GM12874 (cell line): ENCODE measurements at regions not wholly inside any gene's neighbourhood (a gene's known extent, or its start where the extent isn't known, plus 50 kb on each side); places are given as distances from the start of the nearest gene placed in this dataset.
A peak's percentile ranks its signal among the peaks of the same experiment; 100 is the strongest.

ENCODE experiments used
- CTCF ChIP-seq: IDR thresholded peaks from 2 replicates; pipeline ENCODE4 v1.5.1; 2011; ENCODE audit warnings: low read depth, mild to moderate bottlenecking, control low read depth, low read length, moderate library complexity; ENCODE audit not compliant: insufficient read depth

GRCh38 chr10:60565492-60565891 lies 175.8 kb upstream of the ANK3 start:
- no peak for TF ChIP-seq CTCF

GRCh38 chr10:60564475-60564874 lies 174.8 kb upstream of the ANK3 start:
- no peak for TF ChIP-seq CTCF

GRCh38 chr10:60560451-60560850 lies 170.8 kb upstream of the ANK3 start:
- no peak for TF ChIP-seq CTCF

GRCh38 chr10:60555700-60556099 lies 166.0 kb upstream of the ANK3 start:
- TF ChIP-seq CTCF = no peak

GRCh38 chr10:60549686-60550085 lies 160.0 kb upstream of the ANK3 start:
- 0 out of 2 replicates have a peak, but pooled peaks have one; percentile 4 for TF ChIP-seq CTCF

- no peak for TF ChIP-seq CTCF
These were observed 153.0 kb upstream of the ANK3 start for GRCh38 chr10:60542657-60543056.

- TF ChIP-seq CTCF = no peak
These were observed 151.8 kb upstream of the ANK3 start for GRCh38 chr10:60541451-60541850.

GRCh38 chr10:60537697-60538096 lies 148.0 kb upstream of the ANK3 start:
- no peak for TF ChIP-seq CTCF
